ENCODE measurements at regions not wholly inside any gene's neighbourhood (a gene's known extent, or its start where the extent isn't known, plus 50 kb on each side); places are given as distances from the start of the nearest gene placed in this dataset.
"Not testable (repeated sequence)": the region's sequence is repeated elsewhere in the genome, so short reads cannot be mapped to it uniquely, and the experiment has no call there.

DNA sequence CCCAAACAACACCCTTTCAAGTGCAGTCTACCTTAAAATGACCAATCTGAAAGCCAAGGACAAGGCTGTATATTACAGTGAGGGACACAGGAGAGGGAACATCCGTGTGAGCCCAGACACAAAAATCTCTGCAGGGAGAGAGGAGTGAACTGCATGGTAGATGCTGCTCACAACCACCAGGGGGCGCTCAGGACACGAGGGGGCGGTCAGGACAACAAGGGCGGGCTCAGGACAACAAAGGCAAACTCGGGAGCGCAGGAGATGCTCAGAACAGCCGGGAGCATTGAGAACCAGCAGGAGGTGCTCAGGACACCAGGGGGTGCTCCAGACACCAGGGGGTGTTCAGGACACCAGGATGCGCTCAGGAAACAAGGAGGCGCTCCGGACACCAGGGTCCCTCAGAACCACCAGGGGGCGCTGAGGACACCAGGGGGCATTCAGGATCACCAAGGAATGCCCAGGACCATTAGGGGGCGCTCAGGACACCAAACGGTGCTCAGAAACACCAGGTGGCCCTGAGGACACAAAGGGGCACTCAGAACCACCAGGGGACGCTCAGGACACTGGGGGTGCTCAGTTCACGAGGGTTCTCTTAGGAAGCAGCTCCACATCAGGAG is 357.0 kb downstream of the TP53TG3F start:
- TF ChIP-seq, protein P1, sequence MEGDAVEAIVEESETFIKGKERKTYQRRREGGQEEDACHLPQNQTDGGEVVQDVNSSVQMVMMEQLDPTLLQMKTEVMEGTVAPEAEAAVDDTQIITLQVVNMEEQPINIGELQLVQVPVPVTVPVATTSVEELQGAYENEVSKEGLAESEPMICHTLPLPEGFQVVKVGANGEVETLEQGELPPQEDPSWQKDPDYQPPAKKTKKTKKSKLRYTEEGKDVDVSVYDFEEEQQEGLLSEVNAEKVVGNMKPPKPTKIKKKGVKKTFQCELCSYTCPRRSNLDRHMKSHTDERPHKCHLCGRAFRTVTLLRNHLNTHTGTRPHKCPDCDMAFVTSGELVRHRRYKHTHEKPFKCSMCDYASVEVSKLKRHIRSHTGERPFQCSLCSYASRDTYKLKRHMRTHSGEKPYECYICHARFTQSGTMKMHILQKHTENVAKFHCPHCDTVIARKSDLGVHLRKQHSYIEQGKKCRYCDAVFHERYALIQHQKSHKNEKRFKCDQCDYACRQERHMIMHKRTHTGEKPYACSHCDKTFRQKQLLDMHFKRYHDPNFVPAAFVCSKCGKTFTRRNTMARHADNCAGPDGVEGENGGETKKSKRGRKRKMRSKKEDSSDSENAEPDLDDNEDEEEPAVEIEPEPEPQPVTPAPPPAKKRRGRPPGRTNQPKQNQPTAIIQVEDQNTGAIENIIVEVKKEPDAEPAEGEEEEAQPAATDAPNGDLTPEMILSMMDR (IDR thresholded peaks at IDR 0.05): not testable (repeated sequence)
- not testable (repeated sequence) for TF ChIP-seq EP300 (IDR thresholded peaks at IDR 0.05; ENCODE audit: low read depth)

Data from transverse colon (tissue), 3 donors.